Gastrocnemius medialis (tissue), 4 donors: ENCODE measurements at regions not wholly inside any gene's neighbourhood (a gene's known extent, or its start where the extent isn't known, plus 50 kb on each side); places are given as distances from the start of the nearest gene placed in this dataset.

Experiments used
- ATAC-seq, 2 donors: fragments of 150-250 bp; one replicate each; pipeline ENCODE4 v1.9.1; 2016
- DNase-seq, 2 donors: peaks; one replicate each; pipeline ENCODE4 v3.0.0-alpha.2; 2019
- H3K27ac ChIP-seq, 4 donors: fragments of 200-600 bp; sonication (generic); 1 replicate in 1 of 4; 2 replicates in 3 of 4; pipeline ENCODE4 v1.5.1; 2016 to 2018; ENCODE audit warnings: mild to moderate bottlenecking in 2 of 4, moderate library complexity in 1 of 4
- H3K27me3 ChIP-seq, 3 donors: fragments of 200-600 bp; sonication (generic) in 2 of 3; 1 replicate in 1 of 3; 2 replicates in 2 of 3; pipeline versions ENCODE4 v1.5.1 to v1.6.0; 2016 to 2019; ENCODE audit warnings: mild to moderate bottlenecking in 1 of 3, moderate library complexity in 1 of 3
- H3K36me3 ChIP-seq, 2 donors: fragments of 200-600 bp; sonication (generic) in 1 of 2; one replicate each; pipeline ENCODE4 v1.5.1; 2017 to 2018
- H3K4me1 ChIP-seq, 2 donors: fragments of 200-600 bp; sonication (generic) in 1 of 2; one replicate each; pipeline ENCODE4 v1.5.1; 2016 to 2017; ENCODE audit warnings: mild to moderate bottlenecking in 2 of 2
- H3K4me3 ChIP-seq, 4 donors: fragments of 200-600 bp; sonication (generic) in 3 of 4; 1 replicate in 1 of 4; 2 replicates in 3 of 4; pipeline ENCODE4 v1.5.1; 2016 to 2019; ENCODE audit warnings: mild to moderate bottlenecking in 2 of 4
- H3K9me3 ChIP-seq, 3 donors: fragments of 200-600 bp; sonication (generic) in 2 of 3; 1 replicate in 1 of 3; 2 replicates in 2 of 3; pipeline ENCODE4 v1.5.1; 2016 to 2019
- POLR2A ChIP-seq, 2 donors: fragments of 450-650 bp; IDR thresholded peaks; one replicate each; pipeline ENCODE4 v1.6.1; 2017; ENCODE audit warnings: antibody characterized with exemption in 2 of 2, mild to moderate bottlenecking in 2 of 2, moderate library complexity in 2 of 2
- in situ Hi-C, 4 donors: fragments of 200-750 bp; cut with MboI; loops; one replicate each; pipeline versions ENCODE4 v1.15.0 to v1.8.0; 2017; ENCODE audit warnings: low sequenced_read_pairs in 4 of 4
- intact Hi-C: fragments of 100-400 bp; cut with DNase I; formaldehyde crosslinking; loops from one replicate; pipeline ENCODE4 v1.15.1; 2023; ENCODE audit warnings: low total_unique reads
- TF ChIP-seq, protein P1 (sequence below), 5 experiments: fragments of 450-650 bp in 3 of 5; fragments of 200-600 bp in 2 of 5; sonication (generic) in 2 of 5; IDR thresholded peaks in 4 of 5; conservative IDR thresholded peaks in 1 of 5; 1 replicate in 4 of 5; 2 replicates in 1 of 5; pipeline ENCODE4 v1.5.1; 2016 to 2019; ENCODE audit warnings: antibody characterized with exemption in 5 of 5, mild to moderate bottlenecking in 3 of 5, moderate library complexity in 3 of 5

DNA sequence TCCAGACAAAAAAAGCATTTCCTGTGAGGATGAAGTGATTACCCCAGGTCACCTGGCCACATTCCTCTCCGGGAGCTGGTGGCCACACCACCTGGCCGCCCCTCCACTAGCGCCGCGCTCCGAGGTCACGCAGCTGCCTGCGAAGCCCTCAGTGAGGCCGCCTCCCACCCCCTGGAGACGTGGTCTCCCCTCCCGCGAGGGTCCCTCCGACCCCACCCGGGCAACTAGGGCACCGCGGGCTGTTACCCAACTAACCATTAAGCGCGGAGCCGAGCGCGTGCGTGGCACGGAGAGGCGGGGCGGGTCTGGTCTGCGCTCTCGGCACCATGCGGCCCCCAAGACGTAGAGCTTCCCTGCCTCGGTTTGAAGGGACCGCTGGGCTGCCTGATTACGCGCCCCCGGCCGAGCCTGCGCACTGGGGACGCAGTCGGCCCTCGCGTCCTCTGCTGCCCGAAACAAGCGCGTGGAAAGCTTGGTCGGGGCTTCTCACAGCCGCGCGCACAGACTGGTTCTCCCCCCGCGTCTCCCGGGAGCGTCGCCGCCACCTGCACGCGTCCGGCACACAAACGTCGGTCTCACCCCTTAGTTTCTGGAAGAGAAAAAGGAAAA lies 106.5 kb downstream of the SLC16A1 start:
- no peaks in the 10 kb centered on the region for H3K36me3 ChIP-seq
- no peak overlapping the region for H3K27ac ChIP-seq
- in situ Hi-C loops, result no loop called here
- TF ChIP-seq, protein P1, sequence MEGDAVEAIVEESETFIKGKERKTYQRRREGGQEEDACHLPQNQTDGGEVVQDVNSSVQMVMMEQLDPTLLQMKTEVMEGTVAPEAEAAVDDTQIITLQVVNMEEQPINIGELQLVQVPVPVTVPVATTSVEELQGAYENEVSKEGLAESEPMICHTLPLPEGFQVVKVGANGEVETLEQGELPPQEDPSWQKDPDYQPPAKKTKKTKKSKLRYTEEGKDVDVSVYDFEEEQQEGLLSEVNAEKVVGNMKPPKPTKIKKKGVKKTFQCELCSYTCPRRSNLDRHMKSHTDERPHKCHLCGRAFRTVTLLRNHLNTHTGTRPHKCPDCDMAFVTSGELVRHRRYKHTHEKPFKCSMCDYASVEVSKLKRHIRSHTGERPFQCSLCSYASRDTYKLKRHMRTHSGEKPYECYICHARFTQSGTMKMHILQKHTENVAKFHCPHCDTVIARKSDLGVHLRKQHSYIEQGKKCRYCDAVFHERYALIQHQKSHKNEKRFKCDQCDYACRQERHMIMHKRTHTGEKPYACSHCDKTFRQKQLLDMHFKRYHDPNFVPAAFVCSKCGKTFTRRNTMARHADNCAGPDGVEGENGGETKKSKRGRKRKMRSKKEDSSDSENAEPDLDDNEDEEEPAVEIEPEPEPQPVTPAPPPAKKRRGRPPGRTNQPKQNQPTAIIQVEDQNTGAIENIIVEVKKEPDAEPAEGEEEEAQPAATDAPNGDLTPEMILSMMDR (IDR thresholded peaks at IDR 0.05 in 4 of 5, conservative IDR thresholded peaks at IDR 0.05 in 1 of 5), result no peak
- no peak for TF ChIP-seq POLR2A (IDR thresholded peaks at IDR 0.05)
- ATAC-seq (no peak), DNase-seq (no peak)
- peaks cover 0 to 6% of the 10 kb centered on the region in 2 donors for H3K4me1 ChIP-seq
- peak overlapping the region; percentile 46 to 57 (median 52) for H3K4me3 ChIP-seq
- intact Hi-C loops, result no loop called here
- H3K27me3 ChIP-seq, result peaks cover 11 to 28% (median 20%) of the 10 kb centered on the region in 3 donors
- no peaks in the 10 kb centered on the region for H3K9me3 ChIP-seq

GRCh38 chr1:112841825-112842224 lies 114.2 kb downstream of the SLC16A1 start:
- ATAC-seq, result no peak
- no peak for DNase-seq
- no peaks in the 10 kb centered on the region for H3K9me3 ChIP-seq
- intact Hi-C loops, result no loop called here
- H3K4me1 ChIP-seq, result no peaks in the 10 kb centered on the region
- no peaks in the 10 kb centered on the region for H3K27me3 ChIP-seq
- TF ChIP-seq, protein P1 (IDR thresholded peaks at IDR 0.05 in 4 of 5, conservative IDR thresholded peaks at IDR 0.05 in 1 of 5), result no peak
- no peak for TF ChIP-seq POLR2A (IDR thresholded peaks at IDR 0.05)
- in situ Hi-C loops, result no loop called here
- no peak overlapping the region for H3K27ac ChIP-seq
- H3K4me3 ChIP-seq, result no peak overlapping the region
- H3K36me3 ChIP-seq, result no peaks in the 10 kb centered on the region

DNA sequence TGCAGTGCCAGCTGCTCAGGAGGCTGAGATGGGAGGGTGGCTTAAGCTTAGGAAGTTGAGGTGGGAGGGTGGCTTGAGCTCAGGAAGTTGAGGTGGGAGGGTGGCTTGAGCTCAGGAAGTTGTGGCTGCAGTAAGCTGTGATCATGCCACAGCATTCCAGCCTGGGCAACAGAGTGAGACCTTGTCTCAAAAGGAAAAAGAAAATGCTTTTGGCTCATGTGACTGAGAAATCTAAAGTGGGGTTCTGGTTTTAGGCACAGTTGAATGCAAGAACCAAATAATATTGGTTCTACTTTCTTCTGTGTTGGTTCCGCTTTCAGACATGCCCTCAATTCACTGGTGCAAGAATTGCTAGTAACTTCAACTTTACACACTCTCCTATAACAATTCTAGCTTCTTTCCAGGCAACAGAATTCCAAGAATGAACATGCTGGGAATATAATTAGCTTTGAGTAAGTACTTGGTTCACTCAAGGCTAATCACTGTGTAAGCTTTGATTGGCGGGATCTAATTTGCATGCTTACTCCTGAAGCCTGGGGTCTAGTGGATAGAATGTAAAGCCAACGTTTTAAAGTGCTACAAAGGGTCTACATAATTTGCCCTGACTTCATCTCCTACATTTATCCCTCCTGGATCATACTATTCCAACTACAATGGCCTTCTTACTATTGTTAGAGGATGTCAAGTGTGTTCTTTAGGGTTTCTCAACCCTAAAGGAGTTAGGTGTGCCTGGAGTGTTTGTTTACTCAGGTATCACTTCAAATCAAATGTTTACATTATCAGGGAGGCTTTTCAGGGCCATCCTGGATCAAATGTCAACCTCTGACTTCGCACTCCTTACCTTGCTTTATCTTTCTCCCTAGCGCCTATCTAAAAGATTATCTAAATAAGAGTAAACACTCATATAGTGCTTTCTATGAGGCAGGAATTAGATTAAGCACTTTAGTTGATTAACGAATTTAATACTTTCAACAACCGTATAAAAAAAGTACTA lies 115.1 kb downstream of the SLC16A1 start:
- H3K9me3 ChIP-seq, result no peaks in the 10 kb centered on the region
- H3K4me1 ChIP-seq, result no peaks in the 10 kb centered on the region
- H3K4me3 ChIP-seq, result no peak overlapping the region
- ATAC-seq, result no peak
- TF ChIP-seq, protein P1 (IDR thresholded peaks at IDR 0.05 in 4 of 5, conservative IDR thresholded peaks at IDR 0.05 in 1 of 5), result no peak
- TF ChIP-seq POLR2A (IDR thresholded peaks at IDR 0.05), result no peak
- no peaks in the 10 kb centered on the region for H3K36me3 ChIP-seq
- H3K27ac ChIP-seq, result no peak overlapping the region
- H3K27me3 ChIP-seq, result no peaks in the 10 kb centered on the region
- in situ Hi-C loops (no loop called here), intact Hi-C loops (no loop called here)
- no peak for DNase-seq

DNA sequence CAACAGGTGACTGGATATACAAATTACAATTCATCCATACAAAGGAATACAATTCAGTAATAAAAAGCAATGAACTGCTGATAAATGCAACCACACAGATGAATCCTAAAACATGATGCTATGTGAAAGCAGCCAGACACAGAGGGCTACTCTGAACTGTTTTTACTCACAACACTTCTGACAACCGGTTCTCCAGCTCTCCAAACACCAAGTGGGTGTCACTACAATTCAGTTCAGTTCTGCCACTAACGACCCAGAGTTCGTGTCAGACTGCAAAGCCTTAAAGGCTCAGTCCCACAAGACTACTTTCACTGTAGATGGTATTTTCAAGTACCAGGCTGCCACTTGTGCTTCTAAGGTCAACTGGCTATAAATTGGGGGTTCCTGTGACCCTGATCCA lies 119.4 kb downstream of the SLC16A1 start:
- no peaks in the 10 kb centered on the region for H3K36me3 ChIP-seq
- no peak for TF ChIP-seq POLR2A (IDR thresholded peaks at IDR 0.05)
- TF ChIP-seq, protein P1 (IDR thresholded peaks at IDR 0.05 in 4 of 5, conservative IDR thresholded peaks at IDR 0.05 in 1 of 5), result no peak
- H3K27ac ChIP-seq, result no peak overlapping the region
- DNase-seq (no peak), ATAC-seq (no peak)
- H3K4me1 ChIP-seq, result no peaks in the 10 kb centered on the region
- no peaks in the 10 kb centered on the region for H3K27me3 ChIP-seq
- no peak overlapping the region for H3K4me3 ChIP-seq
- in situ Hi-C loops (no loop called here), intact Hi-C loops (no loop called here)
- H3K9me3 ChIP-seq, result no peaks in the 10 kb centered on the region
